ELR (cell line): ENCODE measurements at regions not wholly inside any gene's neighbourhood (a gene's known extent, or its start where the extent isn't known, plus 50 kb on each side); places are given as distances from the start of the nearest gene placed in this dataset.
"Not testable (repeated sequence)": the region's sequence is repeated elsewhere in the genome, so short reads cannot be mapped to it uniquely, and the experiment has no call there.

ENCODE experiments used
- DNase-seq: peaks from one replicate; pipeline ENCODE4 v3.0.0-alpha.2; 2015; ENCODE audit warnings: low read depth

DNA sequence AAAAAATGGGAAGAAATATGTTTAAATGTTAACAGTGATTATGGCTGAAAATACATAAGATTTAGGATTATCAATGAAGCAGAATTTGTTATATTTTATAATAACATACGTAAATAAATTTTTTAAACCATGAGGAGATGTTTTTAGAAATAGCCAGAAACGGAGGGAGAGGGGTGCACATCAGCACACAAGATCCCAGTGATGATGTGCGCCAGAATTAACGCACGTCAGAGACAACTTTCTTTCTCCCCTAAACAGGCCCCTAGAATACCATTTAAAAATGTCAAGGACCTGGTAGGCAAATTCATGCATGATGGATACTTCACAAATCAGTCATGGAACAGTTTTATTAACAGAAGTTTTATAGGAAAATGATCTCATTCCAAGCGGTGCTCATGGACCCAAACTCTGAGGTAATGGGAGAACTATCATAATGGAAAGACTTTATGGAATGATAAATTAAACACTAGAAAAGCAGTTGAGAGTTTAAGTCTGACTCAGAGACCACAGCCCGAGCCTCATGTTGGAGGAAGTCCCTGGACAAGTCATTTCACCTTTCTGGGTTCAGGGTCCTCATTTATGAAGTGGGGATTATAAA, 258.9 kb upstream of the GAS1 start:
- peak; percentile 70 for DNase-seq

DNA sequence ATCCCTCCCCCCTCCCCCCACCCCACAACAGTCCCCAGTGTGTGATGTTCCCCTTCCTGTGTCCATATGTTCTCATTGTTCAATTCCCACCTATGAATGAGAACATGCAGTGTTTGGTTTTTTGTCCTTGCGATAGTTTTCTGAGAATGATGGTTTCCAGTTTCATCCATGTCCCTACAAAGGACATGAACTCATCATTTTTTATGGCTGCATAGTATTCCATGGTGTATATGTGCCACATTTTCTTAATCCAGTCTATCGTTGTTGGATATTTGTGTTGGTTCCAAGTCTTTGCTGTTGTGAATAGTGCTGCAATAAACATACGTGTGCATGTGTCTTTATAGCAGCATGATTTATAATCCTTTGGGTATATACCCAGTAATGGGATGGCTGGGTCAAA, 263.4 kb upstream of the GAS1 start:
- DNase-seq = not testable (repeated sequence)

DNA sequence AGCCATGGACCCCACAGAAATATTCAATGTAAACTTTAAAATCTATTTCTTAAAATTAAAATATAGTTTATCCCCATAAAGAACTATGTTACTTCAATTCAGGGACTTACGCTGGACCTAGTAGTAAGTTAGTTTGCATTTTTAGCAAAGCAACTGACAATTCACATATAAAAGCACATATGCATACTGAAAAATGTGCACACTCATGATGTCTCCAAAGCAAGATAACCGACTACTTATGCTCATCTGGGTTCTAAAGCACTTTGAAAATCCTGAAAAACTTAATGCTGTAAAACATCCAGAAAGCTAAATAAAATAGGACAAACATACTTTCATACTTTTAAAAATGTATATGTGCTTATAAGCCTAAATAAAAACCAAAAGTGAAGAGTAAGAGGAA, 264.4 kb upstream of the GAS1 start:
- no peak for DNase-seq

DNA sequence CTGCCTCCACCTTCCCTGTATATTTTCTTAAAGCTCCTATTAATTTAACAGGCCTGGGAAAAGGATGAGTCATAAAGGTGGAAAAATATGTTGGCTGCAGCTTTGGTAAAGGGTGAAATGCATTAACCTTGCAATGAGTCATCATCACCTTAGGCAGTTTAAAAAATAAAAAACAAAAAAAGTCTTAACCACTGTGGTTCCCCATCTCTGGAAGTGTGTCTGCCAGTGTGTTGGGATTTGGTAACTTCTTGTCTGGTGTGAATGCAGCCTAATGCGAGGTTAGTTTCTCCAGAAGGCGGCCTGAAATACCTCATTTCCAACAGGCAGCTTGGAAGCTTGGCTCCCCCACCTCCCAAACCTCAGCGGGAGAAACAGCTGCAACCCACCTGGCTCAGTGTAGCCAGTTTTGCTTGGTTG, 265.3 kb upstream of the GAS1 start:
- DNase-seq = peak; percentile 60

DNA sequence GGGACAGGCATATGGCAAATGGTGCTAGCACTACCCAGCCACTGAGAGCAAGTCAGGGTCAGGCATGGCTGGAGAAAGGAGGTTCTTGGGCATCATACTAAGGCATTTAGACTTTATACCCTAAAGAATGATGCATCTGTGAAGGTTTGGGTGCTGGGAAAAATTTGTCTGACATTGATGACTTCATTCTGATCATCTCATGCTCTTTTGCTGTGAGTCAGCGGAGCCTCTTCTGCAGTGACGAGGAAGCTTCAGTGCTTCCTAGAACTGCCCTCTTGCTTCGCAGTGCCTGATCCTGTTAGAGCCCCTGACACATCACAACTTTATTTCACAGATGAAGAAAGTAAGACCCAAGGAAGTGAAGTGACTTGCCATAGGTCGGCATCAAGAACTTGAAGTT, 266.6 kb upstream of the GAS1 start:
- DNase-seq = peak; percentile 59

DNA sequence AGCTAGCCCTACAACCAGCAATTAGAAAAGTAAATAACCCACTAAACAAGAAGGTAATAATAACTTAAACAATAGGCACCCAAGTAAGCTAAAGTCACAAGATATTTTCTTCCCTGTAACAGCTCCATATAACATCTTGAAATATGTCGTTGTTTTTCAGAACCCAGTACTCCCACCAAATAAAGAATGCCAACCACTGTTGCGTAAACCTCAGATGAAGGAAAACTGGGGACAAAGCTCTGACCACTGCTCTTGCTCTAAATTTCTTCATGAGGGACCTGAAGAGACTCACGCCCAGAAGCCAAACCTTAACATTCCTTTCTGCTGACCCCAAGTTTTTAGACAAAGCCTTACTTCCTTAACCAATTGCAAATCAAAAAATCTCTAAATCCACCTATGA, 267.7 kb upstream of the GAS1 start:
- DNase-seq = no peak

DNA sequence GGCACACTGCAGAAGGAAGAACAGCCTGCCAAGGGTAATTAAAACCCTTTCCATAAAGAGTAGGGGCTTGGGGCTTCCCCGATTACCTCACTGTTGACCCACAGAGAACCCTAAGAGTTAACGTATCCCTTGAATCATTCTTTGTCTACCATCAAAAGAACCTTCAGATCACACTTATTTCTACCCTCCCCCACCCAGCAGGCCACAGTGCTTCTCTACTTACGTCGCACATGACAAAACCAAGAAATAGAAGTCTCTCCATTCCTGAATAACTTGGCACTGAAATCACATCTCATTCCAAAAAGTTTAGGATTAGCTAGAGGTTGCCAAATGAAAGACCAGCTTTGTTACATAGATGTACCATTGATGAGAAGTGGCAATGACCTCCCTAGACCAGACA, 268.7 kb upstream of the GAS1 start:
- DNase-seq = no peak

DNA sequence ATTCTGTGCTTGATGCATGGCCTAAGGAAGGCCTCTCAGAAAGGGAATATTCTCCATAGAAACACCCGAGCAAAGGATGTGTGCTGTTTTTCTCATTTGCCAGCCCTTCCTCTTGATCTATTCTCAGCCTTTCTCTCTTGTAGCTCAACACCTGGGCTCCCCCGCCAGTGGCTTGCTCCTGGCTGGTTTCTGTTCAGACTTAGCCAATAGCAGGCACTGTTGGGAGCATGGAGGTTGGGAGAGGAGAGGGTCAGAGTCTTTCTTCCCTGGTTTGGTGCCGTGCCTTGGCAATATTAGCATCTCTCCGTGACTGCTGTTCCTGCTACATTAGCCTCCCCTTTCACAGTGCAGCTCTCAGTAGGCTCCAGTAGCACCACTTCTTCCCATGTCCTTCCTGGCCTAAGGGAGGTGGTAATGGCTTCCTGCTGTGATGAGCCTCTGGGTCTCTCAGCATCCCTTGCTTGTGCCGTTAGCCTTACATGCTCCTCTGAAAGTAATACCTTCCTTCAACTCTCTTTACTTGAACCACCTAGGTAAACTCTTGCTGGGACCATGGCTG, 269.7 kb upstream of the GAS1 start:
- DNase-seq = no peak

DNA sequence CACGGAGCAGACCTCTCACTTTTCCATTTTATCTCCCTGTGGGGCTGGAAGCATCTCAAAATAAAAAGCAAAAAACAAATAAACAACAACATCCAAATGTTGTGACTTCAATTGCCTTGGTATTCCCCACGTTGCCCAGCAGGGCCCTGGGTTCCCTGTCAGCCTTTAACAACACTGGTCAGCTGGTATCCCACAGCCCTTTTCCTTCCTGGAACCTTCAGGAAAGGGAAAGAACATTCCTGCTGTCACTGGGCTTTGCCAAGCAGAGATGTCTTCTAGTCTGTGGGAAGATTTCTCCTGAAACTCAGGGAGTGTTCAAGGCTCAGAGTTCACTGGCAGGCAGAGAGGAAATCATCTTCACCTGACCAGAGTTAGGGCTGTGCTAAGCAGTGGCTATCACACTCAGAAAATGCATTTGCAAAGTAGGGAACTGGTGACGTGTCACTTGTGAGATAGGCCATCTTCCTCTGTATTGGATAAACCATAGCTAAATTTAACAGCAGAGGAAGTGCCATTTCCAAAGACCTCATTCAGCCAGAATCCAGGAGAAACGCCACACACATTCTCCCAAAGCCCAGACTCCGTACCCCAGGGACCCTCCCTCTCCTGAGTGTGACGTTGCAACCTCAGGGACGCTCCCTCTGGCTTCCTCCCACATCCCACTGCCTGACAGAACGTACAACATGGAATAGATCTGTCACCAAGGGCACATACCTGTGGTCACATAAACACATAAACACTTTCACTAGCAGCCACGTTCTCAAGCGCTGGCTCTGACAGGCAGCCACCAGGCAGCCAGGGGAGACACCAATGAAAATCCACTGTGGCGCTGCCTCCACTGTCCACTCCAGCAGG, 274.0 kb upstream of the DAPK1 start:
- peak; percentile 7 for DNase-seq

DNA sequence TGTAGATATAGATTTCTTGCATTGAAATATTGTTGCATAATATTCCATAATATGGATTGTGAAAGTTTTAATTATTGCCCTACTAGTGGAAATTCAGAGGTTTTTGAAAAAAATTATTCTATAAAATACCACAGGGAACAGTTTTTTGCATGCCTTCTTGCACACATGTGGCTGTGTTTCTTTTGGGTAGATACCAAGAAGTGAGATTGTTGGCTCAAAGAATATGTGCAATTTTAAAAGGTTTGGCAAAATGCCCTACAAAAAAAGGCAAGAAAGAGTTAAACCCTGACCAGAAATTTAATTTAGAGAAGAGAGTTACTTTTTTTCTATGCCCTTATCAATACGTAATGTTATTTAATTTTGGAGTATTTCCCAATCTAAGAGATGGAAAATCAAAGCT, 270.8 kb upstream of the DAPK1 start:
- no peak for DNase-seq

DNA sequence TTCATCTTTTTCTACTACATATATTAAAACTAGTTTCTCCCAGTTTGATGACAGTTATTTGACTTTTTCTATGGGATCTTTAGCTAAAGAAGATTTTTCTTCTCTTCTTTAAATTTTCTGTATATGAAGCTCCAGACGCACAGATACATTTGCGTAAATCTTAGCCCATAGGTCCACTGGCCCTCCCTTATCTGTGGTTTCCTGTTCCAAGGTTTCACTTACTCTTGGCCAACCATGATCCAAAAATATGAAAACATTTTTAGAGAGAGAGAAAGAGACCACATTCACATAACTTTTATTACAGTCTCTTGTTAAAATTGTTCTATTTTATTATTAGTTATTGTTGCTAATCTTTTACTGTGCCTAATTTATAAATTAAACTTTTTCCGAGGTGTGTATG, 270.2 kb upstream of the DAPK1 start:
- no peak for DNase-seq

DNA sequence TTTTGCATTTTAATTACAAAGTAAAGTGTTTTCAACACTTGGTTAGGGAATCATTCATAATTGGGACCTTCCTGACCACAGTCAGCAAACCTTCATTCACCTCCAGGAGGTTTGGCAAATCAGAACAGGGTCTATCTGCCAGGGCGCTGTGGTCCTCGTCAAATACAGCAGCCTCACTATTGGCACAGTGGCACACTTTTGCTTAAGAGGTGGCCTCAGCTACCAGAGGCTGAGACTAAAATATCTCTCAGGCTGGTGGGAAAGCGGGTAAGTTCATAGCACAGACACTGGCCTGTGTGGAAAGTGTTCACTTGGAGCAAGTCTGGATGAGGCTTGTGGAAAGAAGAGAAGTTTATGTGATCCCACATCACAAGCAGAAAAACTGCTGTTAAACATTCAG, 268.6 kb upstream of the DAPK1 start:
- DNase-seq = no peak

DNA sequence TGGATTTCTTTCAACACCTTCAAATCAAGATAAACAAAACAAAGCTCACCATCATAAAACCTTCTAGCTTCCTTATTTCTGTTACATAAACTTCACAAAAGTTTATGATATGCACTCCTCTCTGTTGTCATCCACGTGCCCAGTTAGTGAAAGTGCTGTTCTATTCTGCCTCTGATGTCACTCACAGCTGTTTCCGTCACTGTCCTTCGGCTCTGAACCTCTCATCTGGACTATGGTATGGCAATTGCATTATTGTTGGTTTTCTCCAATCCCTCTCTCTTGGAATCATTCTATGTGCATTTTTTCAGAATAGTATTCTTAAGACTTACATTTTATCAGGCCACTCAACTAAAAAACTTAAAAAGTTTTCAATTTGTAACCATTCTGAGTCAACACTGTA, 264.2 kb upstream of the DAPK1 start:
- no peak for DNase-seq

DNA sequence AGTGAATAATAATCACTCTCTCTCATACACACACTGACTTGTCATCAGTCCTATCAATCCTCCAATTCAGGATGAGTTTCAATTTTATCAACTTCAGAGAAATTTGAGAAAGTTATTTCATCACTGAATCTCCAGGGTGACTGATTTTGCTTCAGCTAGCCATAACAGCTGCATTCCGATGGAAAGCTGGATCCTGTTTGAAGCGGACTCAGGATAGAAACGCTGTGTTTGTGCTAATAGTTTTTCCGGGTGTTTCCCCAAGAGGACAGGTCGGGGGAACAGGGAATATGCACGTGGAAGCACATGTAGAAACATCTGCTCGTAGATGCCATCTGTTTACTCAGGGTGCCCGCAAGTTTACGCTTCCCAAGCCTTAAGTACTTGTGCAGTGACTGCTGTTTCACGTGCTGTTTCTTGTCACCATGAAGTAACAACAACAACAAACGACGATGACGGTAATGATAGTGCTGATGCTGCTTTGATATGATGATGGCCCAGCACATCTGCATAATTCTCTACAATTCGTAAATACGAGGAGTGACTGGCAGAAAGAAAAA, 263.7 kb upstream of the DAPK1 start:
- DNase-seq = no peak

DNA sequence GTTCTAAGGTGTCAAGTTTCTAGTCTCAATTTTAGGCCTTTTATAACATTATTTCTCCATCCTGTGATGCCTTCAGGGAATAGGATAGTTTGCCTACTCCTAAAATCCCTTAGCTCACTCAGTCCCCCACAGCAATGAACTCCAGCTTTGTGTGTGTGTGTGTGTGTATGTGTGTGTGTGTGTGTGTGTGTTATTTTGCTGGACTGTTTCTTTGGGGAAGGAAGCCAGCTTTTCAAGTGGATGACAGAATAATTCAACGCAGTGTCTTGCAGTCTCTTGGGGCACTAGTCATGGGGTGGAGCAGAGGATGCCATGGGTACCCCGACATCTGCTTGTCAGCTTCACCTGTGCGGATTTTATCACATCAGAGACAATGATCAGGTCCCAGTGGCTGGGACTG, 262.8 kb upstream of the DAPK1 start:
- no peak for DNase-seq

DNA sequence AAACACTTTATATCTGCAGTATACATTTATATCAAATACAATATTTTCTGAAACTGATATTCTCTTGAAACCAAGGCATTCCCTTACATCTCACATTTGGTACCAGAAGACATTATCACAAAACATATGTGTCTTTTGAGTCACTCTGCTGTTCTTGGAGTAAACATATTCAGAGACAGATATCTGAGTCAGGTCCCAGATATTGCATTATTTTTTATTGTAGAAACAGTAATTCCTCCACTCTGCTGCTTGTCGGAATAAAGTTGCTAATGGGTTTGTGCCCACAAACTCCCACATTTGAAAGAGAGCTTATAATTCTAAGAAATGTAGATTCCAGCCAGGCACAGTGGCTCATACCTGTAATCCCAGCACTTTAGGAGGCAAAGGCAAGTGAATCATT, 261.1 kb upstream of the DAPK1 start:
- DNase-seq = no peak

DNA sequence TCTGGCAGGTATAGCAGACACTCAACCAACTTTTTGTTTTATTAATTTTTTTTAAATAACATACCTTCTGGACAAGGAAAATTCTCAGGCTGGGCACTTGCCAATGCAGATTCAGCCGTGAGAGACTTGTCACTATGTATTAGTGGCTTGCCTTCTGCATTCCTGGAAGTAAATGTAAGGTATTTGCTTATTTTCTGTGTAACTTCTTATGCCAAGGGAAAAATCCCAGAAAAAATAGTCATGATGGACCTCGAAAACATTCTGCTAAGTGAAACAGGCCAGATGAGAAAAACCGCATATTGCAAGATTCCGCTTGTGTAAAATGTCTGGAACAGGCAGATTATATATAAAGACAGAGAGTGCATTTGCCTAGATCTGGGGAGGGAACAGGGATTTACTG, 260.3 kb upstream of the DAPK1 start:
- DNase-seq = no peak

DNA sequence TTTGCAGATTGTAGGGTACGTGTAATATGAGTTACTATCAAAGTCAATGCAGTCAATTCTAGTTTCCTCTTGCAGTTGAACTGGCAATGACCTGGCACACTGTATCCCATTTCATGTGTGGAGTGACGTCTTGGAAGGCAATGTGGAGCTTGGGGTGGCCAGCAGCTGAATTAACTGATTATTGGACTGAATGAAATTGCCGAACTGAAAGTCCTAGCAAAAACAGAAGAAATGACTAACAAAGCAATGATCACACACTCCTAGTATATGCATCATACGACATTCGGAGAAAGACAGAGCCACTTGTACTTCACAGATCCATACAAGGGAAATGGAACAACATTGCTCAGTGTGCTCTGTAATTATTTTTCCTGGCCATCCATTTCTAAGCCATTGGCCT, 259.1 kb upstream of the DAPK1 start:
- DNase-seq = no peak

DNA sequence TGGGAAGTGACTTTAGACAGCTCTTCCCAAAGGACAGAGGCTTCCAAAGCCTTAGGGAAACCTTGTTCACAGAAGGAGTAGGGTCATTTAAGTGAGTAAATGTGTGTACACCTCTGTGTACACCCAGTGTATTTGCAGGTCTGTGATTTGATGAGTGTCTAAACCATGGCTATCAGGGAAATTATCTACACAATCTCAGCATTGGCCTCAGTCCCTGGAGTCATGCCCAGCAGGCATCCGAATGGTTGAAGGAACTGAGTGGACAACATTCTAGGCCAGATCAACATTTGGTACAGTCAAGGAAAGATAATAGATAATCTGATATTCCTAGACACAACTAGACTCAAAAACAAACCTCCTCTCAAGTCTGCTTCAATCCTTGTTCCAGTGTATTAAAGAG, 258.4 kb upstream of the DAPK1 start:
- no peak for DNase-seq

DNA sequence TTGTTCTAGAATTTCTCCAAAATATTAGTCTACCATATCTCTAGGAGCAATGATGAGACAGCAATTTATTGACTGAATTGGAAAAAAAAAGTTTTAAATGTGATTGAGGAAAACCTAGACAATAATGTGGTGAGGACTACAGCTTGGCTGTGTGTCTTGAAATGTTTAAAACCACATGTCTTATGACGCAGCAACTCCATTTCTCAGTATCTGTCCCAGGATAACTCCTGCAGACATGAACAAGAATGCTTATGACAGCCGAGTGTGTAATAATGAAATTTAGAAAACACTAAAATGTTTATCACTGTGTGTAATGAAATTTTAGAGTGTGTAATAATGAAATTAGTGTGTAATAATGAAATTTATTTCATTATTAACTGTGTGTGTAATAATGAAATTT, 254.1 kb upstream of the DAPK1 start:
- DNase-seq = no peak

DNA sequence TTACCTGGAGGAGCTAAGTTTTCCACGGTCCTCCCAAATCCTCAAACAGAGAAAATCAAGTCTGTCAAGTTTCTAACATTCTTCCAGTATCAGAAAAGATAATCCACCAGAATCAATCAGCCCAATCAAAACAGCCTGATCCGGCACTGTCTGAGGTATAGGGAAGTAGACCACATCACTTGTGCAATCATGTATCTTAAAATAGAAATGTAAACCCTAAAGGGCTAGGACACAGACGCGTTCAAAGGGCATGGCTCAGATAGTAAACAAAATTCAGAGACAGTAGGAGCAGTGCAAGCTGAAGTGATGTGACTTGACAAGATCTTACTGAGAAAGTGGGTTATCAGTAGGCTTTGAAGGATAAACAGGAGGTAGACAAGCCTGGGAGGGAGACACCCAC, 252.4 kb upstream of the DAPK1 start:
- DNase-seq = no peak

DNA sequence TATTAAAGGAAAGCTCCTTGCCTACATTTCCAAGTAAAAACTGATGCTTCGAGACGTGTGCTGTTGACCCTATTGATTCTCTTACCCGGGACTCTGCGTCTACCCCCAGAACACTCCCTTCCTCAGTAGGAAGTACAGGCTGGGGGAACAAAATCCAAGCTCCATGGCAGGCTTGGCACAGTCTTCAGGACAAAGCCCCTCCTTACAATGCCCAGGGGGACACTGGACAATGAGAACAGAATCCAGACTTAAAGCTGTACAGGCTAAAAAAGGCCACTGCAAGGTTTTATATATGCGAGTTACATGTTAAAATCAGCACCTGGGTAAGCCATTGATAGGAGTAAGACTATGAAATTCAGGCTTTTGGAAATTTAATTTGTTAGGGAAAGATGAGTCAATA, 250.6 kb upstream of the DAPK1 start:
- no peak for DNase-seq

DNA sequence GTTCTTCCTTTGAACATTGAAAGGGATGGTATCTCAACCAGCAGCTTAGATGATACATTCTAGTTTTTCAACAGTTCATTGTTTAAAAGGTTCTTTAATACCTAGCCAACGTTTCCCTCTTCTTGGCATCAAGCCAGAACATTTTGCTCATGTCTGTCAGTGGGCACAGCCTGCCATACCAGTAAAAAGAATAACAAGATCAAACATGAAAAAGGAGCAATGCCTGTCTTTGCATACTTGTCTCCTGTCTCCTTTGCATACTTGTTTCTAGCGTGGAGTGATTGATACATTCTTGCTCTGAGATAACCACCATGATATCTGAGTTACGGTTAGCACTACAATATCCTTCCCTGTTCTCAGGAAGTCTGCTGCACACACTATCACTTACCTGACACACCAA, 248.6 kb upstream of the DAPK1 start:
- no peak for DNase-seq
